Gastrocnemius medialis (tissue), 4 donors: ENCODE measurements at regions not wholly inside any gene's neighbourhood (a gene's known extent, or its start where the extent isn't known, plus 50 kb on each side); places are given as distances from the start of the nearest gene placed in this dataset.

Experiments used
- POLR2A ChIP-seq, 2 donors: fragments of 450-650 bp; IDR thresholded peaks; one replicate each; pipeline ENCODE4 v1.6.1; 2017; ENCODE audit warnings: antibody characterized with exemption in 2 of 2, mild to moderate bottlenecking in 2 of 2, moderate library complexity in 2 of 2
- TF ChIP-seq, protein P1 (sequence below), 5 experiments: fragments of 450-650 bp in 3 of 5; fragments of 200-600 bp in 2 of 5; sonication (generic) in 2 of 5; IDR thresholded peaks in 4 of 5; conservative IDR thresholded peaks in 1 of 5; 1 replicate in 4 of 5; 2 replicates in 1 of 5; pipeline ENCODE4 v1.5.1; 2016 to 2019; ENCODE audit warnings: antibody characterized with exemption in 5 of 5, mild to moderate bottlenecking in 3 of 5, moderate library complexity in 3 of 5

DNA sequence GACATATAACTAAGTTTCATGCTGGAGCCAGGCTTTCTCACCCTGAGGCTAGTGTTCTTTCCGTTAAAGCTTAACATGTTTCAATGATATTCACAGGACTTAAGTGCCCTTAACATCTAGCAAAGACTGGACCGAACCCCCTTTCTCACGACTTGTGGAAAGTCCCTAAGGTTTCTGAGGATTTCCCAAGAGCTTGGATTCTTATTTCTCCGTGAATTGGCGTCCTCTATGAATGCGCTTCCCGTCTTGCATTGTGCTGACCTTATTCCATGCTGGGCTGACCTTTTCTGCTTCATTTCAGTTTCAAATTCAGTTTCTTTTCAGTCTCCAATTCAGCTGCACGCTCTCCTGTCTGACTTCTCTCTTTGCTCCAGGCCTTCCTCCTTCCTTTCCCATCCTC is 206.4 kb downstream of the HS3ST3A1 start:
- TF ChIP-seq, protein P1, sequence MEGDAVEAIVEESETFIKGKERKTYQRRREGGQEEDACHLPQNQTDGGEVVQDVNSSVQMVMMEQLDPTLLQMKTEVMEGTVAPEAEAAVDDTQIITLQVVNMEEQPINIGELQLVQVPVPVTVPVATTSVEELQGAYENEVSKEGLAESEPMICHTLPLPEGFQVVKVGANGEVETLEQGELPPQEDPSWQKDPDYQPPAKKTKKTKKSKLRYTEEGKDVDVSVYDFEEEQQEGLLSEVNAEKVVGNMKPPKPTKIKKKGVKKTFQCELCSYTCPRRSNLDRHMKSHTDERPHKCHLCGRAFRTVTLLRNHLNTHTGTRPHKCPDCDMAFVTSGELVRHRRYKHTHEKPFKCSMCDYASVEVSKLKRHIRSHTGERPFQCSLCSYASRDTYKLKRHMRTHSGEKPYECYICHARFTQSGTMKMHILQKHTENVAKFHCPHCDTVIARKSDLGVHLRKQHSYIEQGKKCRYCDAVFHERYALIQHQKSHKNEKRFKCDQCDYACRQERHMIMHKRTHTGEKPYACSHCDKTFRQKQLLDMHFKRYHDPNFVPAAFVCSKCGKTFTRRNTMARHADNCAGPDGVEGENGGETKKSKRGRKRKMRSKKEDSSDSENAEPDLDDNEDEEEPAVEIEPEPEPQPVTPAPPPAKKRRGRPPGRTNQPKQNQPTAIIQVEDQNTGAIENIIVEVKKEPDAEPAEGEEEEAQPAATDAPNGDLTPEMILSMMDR (IDR thresholded peaks at IDR 0.05 in 4 of 5, conservative IDR thresholded peaks at IDR 0.05 in 1 of 5), result no peak
- no peak for TF ChIP-seq POLR2A (IDR thresholded peaks at IDR 0.05)
